ENCODE measurements at regions not wholly inside any gene's neighbourhood (a gene's known extent, or its start where the extent isn't known, plus 50 kb on each side); places are given as distances from the start of the nearest gene placed in this dataset.

DNA sequence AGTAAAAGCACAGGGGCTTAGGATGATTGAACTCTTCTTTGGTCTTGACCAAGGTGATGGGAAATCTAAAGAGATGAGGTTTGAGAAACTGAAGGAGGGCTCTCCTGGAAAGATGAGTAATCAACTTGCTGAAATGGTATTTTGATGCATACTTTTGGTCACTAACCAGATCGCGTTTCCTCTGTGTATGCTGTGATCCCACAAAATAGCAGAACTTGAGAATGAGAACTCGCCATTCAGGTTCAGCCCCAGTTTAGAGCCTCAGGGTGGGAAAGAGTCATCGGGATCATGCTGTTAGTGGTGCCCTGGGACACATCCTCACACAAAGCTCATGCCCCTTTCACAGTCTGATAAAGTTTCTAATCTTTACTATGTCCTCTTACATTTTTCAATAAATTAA, 488.8 kb downstream of the ETNK1 start:
- no peak for TF ChIP-seq EZH2 (IDR thresholded peaks at IDR 0.05; ENCODE audit: low read length, missing control alignments)
- TF ChIP-seq, protein P1, sequence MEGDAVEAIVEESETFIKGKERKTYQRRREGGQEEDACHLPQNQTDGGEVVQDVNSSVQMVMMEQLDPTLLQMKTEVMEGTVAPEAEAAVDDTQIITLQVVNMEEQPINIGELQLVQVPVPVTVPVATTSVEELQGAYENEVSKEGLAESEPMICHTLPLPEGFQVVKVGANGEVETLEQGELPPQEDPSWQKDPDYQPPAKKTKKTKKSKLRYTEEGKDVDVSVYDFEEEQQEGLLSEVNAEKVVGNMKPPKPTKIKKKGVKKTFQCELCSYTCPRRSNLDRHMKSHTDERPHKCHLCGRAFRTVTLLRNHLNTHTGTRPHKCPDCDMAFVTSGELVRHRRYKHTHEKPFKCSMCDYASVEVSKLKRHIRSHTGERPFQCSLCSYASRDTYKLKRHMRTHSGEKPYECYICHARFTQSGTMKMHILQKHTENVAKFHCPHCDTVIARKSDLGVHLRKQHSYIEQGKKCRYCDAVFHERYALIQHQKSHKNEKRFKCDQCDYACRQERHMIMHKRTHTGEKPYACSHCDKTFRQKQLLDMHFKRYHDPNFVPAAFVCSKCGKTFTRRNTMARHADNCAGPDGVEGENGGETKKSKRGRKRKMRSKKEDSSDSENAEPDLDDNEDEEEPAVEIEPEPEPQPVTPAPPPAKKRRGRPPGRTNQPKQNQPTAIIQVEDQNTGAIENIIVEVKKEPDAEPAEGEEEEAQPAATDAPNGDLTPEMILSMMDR (conservative IDR thresholded peaks at IDR 0.05 in 1 of 2, IDR thresholded peaks at IDR 0.05 in 1 of 2; ENCODE audit: low read depth in 1 of 2, low read length in 2 of 2): no peak
